ENCODE measurements at regions not wholly inside any gene's neighbourhood (a gene's known extent, or its start where the extent isn't known, plus 50 kb on each side); places are given as distances from the start of the nearest gene placed in this dataset.

DNA sequence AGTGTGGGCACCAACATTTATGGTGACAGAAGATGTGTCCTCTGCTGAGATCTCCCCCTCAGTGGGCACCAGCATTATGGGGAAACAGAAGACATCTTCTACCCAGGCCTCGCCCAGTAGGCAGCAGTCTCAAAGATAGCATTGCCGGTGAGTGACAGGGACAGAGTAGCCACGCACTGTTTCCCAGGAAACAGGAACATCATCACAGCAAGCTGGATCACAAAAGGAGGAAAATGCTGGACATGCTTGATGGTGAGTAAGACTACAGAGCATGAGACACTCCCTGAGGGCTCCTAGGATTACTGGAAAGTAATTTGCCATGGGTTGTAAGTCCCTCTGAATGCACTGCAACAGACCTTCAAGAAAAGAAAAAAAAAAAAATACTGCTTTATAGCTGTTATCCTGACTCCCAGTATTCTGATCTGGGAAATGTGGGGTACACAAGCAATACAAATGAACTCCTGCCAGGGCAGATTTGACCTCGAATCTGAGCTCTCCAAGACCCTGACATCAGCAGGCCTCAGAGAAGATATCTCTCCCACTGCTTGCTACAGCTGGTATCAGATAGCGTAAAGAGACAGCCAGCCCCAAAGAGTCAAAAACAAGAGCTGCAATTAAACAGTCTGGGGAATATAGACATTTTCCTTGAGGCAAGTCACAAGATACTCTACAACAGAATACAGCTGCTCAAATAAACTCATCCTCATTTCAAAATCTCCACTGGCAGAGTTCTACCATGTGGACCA lies 180.4 kb downstream of the RBM26 start:
- Histone ChIP-seq H3K36me3 (ENCODE audit: insufficient read depth, low read depth, low read length) (no peaks in the 10 kb centered on the region), H3K4me1 (ENCODE audit: insufficient read depth, low read length) (peaks cover 4% of the 10 kb centered on the region; the same call in 1 of the 2 replicates), H3K27ac (ENCODE audit: low read length) (no peak overlapping the region), H3K27me3 (ENCODE audit: insufficient read depth, low read length) (no peaks in the 10 kb centered on the region), H3K9ac (ENCODE audit: low read depth, low read length) (no peak overlapping the region), H3K9me3 (ENCODE audit: insufficient read depth, low read depth, low read length) (no peaks in the 10 kb centered on the region), H3K4me3 (ENCODE audit: low read length) (no peak overlapping the region)

DNA sequence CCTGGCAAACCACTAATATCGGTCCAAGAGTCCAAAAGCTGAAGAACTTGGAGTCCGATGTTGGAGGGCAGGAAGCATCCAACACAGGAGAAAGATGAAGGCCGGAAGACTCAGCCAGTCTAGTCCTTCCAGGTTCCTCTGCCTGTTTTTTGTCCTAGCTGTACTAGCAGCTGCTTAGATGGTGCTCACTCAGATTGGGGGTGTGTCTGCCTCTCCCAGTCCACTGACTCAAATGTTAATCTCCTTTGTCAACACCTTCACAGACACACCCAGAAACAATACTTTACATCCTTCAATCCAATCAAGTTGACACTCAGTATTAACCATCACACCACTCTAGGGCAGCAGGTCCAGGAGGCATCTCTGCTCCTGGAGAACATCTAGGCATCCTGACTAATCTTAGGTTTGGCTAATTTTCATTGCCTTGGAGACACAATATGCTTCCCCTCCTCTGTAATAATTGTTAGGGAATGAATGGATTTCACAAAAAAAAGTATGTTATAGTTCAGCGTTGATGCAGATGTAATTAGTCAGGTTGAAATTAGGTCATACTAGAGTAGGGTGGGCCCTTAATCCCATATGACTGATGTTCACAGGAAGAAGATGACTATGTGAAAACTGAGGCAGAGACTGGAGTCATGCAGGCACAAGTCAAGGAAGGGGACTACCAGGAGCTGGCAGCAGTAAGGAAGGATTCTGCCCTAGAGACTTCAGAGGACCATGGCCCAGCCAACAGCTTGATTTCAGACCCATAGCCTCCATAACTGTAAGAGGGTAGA lies 183.4 kb downstream of the RBM26 start:
- H3K27me3 ChIP-seq (ENCODE audit: insufficient read depth, low read length) = no peaks in the 10 kb centered on the region
- no peak overlapping the region for H3K27ac ChIP-seq (ENCODE audit: low read length)
- H3K4me3 ChIP-seq (ENCODE audit: low read length) = no peak overlapping the region
- H3K36me3 ChIP-seq (ENCODE audit: insufficient read depth, low read depth, low read length) = no peaks in the 10 kb centered on the region
- H3K9ac ChIP-seq (ENCODE audit: low read depth, low read length) = no peak overlapping the region
- H3K9me3 ChIP-seq (ENCODE audit: insufficient read depth, low read depth, low read length) = no peaks in the 10 kb centered on the region
- peaks cover 4% of the 10 kb centered on the region; the same call in 1 of the 2 replicates for H3K4me1 ChIP-seq (ENCODE audit: insufficient read depth, low read length)

GRCh38 chr13:79212064-79212619 lies 193.9 kb downstream of the RBM26 start:
- no peaks in the 10 kb centered on the region for H3K27me3 ChIP-seq (ENCODE audit: insufficient read depth, low read length)
- no peak overlapping the region for H3K9ac ChIP-seq (ENCODE audit: low read depth, low read length)
- H3K4me1 ChIP-seq (ENCODE audit: insufficient read depth, low read length) = peaks cover 9% of the 10 kb centered on the region; the same call in 1 of the 2 replicates
- H3K9me3 ChIP-seq (ENCODE audit: insufficient read depth, low read depth, low read length) = no peaks in the 10 kb centered on the region
- H3K36me3 ChIP-seq (ENCODE audit: insufficient read depth, low read depth, low read length) = no peaks in the 10 kb centered on the region
- no peak overlapping the region for H3K27ac ChIP-seq (ENCODE audit: low read length)
- H3K4me3 ChIP-seq (ENCODE audit: low read length) = no peak overlapping the region

GRCh38 chr13:79211377-79211776 lies 194.7 kb downstream of the RBM26 start:
- Histone ChIP-seq H3K27me3 (ENCODE audit: insufficient read depth, low read length) (no peaks in the 10 kb centered on the region), H3K4me1 (ENCODE audit: insufficient read depth, low read length) (peaks cover 9% of the 10 kb centered on the region; the same call in 1 of the 2 replicates), H3K36me3 (ENCODE audit: insufficient read depth, low read depth, low read length) (no peaks in the 10 kb centered on the region), H3K9me3 (ENCODE audit: insufficient read depth, low read depth, low read length) (no peaks in the 10 kb centered on the region), H3K27ac (ENCODE audit: low read length) (no peak overlapping the region), H3K9ac (ENCODE audit: low read depth, low read length) (no peak overlapping the region), H3K4me3 (ENCODE audit: low read length) (no peak overlapping the region)

DNA sequence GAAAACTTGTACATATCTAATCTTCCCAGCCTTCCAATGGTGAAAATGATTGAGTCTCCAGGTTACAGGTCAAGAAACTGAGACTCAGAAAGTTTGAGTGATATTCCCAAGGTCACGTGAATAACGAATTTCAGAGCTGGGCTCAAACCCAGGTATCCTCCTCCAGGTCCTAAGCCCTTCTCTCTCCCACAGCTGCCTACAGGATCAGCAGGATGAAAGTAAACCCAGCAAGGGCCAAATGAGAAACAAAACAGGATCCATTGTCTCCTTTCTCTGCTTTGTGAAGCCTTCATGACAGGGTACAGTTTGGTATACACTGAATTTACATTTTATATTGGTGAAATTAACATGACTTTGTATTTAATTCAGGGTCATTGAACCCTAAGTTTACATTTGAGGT lies 208.1 kb downstream of the RBM26 start:
- no peak overlapping the region for H3K27ac ChIP-seq (ENCODE audit: low read length)
- peaks cover 13% of the 10 kb centered on the region; the same call in 1 of the 2 replicates for H3K4me1 ChIP-seq (ENCODE audit: insufficient read depth, low read length)
- H3K4me3 ChIP-seq (ENCODE audit: low read length) = no peak overlapping the region
- no peaks in the 10 kb centered on the region for H3K36me3 ChIP-seq (ENCODE audit: insufficient read depth, low read depth, low read length)
- no peaks in the 10 kb centered on the region for H3K9me3 ChIP-seq (ENCODE audit: insufficient read depth, low read depth, low read length)
- H3K27me3 ChIP-seq (ENCODE audit: insufficient read depth, low read length) = no peaks in the 10 kb centered on the region
- H3K9ac ChIP-seq (ENCODE audit: low read depth, low read length) = no peak overlapping the region

DNA sequence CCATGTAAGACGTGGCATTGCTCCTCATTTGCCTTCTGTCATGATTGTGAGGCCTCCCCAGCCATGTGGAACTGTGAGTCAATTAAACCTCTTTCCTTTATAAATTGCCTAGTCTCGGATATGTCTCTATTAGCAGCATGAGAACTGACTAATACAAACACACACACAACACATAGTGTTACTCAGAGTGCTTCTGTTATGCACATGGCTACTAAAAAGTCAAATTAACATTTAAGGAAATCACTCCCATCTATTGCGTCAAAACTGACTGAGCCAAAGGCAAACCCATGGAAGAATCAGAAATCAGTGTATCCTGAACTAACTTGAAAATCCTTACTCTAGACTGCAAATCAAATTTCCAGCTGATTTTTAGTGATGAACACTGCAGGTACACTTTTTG lies 209.2 kb downstream of the RBM26 start:
- H3K27me3 ChIP-seq (ENCODE audit: insufficient read depth, low read length) = no peaks in the 10 kb centered on the region
- no peaks in the 10 kb centered on the region for H3K9me3 ChIP-seq (ENCODE audit: insufficient read depth, low read depth, low read length)
- no peak overlapping the region for H3K9ac ChIP-seq (ENCODE audit: low read depth, low read length)
- H3K4me3 ChIP-seq (ENCODE audit: low read length) = no peak overlapping the region
- no peak overlapping the region for H3K27ac ChIP-seq (ENCODE audit: low read length)
- peaks cover 13% of the 10 kb centered on the region; the same call in 1 of the 2 replicates for H3K4me1 ChIP-seq (ENCODE audit: insufficient read depth, low read length)
- H3K36me3 ChIP-seq (ENCODE audit: insufficient read depth, low read depth, low read length) = no peaks in the 10 kb centered on the region

GRCh38 chr13:79196366-79196765 lies 209.7 kb downstream of the RBM26 start:
- Histone ChIP-seq H3K4me3 (ENCODE audit: low read length) (no peak overlapping the region), H3K9ac (ENCODE audit: low read depth, low read length) (no peak overlapping the region), H3K27ac (ENCODE audit: low read length) (no peak overlapping the region), H3K36me3 (ENCODE audit: insufficient read depth, low read depth, low read length) (no peaks in the 10 kb centered on the region), H3K27me3 (ENCODE audit: insufficient read depth, low read length) (no peaks in the 10 kb centered on the region), H3K4me1 (ENCODE audit: insufficient read depth, low read length) (peaks cover 13% of the 10 kb centered on the region; the same call in 1 of the 2 replicates), H3K9me3 (ENCODE audit: insufficient read depth, low read depth, low read length) (no peaks in the 10 kb centered on the region)

DNA sequence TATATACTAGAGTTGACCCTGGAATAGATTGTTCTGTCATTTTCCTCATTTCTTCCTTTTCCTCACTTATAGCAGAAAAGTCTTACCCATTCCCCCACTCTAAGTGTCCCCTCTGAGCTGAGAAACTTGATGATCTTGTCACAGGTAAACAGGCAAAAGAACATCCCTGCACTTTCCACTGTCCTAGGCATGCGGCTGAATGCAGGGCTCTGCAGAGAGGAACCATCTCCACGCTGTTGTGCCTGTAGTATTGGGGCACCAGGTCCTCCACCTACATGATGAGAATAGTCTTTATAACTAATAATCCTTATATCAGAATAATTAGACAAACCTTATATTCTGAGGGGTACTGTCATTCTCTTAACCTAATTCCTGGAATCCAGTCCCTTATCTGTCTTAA lies 211.3 kb downstream of the RBM26 start:
- no peak overlapping the region for H3K9ac ChIP-seq (ENCODE audit: low read depth, low read length)

GRCh38 chr13:79194272-79194671 lies 211.8 kb downstream of the RBM26 start:
- Histone ChIP-seq H3K9me3 (ENCODE audit: insufficient read depth, low read depth, low read length) (no peaks in the 10 kb centered on the region), H3K36me3 (ENCODE audit: insufficient read depth, low read depth, low read length) (no peaks in the 10 kb centered on the region), H3K4me1 (ENCODE audit: insufficient read depth, low read length) (peaks cover 19% of the 10 kb centered on the region; the same call in 1 of the 2 replicates), H3K27ac (ENCODE audit: low read length) (no peak overlapping the region), H3K4me3 (ENCODE audit: low read length) (no peak overlapping the region), H3K27me3 (ENCODE audit: insufficient read depth, low read length) (no peaks in the 10 kb centered on the region), H3K9ac (ENCODE audit: low read depth, low read length) (no peak overlapping the region)

More for the DNA sequence above, 211.3 kb downstream of the RBM26 start:
- no peak overlapping the region for H3K4me3 ChIP-seq (ENCODE audit: low read length)
- no peaks in the 10 kb centered on the region for H3K27me3 ChIP-seq (ENCODE audit: insufficient read depth, low read length)
- H3K4me1 ChIP-seq (ENCODE audit: insufficient read depth, low read length) = peaks cover 19% of the 10 kb centered on the region; the same call in 1 of the 2 replicates
- no peaks in the 10 kb centered on the region for H3K36me3 ChIP-seq (ENCODE audit: insufficient read depth, low read depth, low read length)
- H3K27ac ChIP-seq (ENCODE audit: low read length) = no peak overlapping the region
- H3K9me3 ChIP-seq (ENCODE audit: insufficient read depth, low read depth, low read length) = no peaks in the 10 kb centered on the region

- H3K4me3 ChIP-seq (ENCODE audit: low read length) = no peak overlapping the region
- peaks cover 6% of the 10 kb centered on the region; the same call in 1 of the 2 replicates for H3K4me1 ChIP-seq (ENCODE audit: insufficient read depth, low read length)
- no peak overlapping the region for H3K9ac ChIP-seq (ENCODE audit: low read depth, low read length)
Measured at GRCh38 chr13:79191501-79191900, 214.6 kb downstream of the RBM26 start.

DNA sequence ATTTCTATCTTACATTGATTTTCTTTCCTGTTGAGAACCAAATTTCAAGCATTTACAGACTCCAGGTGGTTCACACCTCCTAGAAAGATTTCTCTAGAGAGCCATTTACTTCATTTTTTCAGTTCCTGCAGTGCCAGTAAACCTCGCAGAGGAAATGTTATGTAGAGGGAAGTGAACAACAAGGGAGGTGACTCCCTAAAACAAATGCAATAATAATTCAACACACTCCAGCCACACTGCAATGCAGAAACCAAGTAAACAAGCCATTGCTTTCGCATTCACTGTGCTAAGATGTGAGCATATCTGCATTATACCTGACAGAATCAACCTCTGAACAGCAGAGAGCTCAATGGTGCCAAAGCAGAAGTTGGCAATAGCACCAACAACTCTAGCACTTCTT lies 215.1 kb downstream of the RBM26 start:
- Histone ChIP-seq H3K9ac (ENCODE audit: low read depth, low read length) (no peak overlapping the region), H3K4me3 (ENCODE audit: low read length) (no peak overlapping the region), H3K27me3 (ENCODE audit: insufficient read depth, low read length) (no peaks in the 10 kb centered on the region), H3K4me1 (ENCODE audit: insufficient read depth, low read length) (peaks cover 6% of the 10 kb centered on the region; the same call in 1 of the 2 replicates), H3K36me3 (ENCODE audit: insufficient read depth, low read depth, low read length) (no peaks in the 10 kb centered on the region), H3K27ac (ENCODE audit: low read length) (no peak overlapping the region), H3K9me3 (ENCODE audit: insufficient read depth, low read depth, low read length) (no peaks in the 10 kb centered on the region)

More at GRCh38 chr13:79191501-79191900, 214.6 kb downstream of the RBM26 start:
- H3K36me3 ChIP-seq (ENCODE audit: insufficient read depth, low read depth, low read length) = no peaks in the 10 kb centered on the region
- no peaks in the 10 kb centered on the region for H3K27me3 ChIP-seq (ENCODE audit: insufficient read depth, low read length)
- H3K9me3 ChIP-seq (ENCODE audit: insufficient read depth, low read depth, low read length) = no peaks in the 10 kb centered on the region
- no peak overlapping the region for H3K27ac ChIP-seq (ENCODE audit: low read length)

Data from iPS-20b (cell line).